Calu3 (cell line): ENCODE measurements at regions not wholly inside any gene's neighbourhood (a gene's known extent, or its start where the extent isn't known, plus 50 kb on each side); places are given as distances from the start of the nearest gene placed in this dataset.

Source experiments
- BruUV-seq: library from RNA; stranded (reverse); fragments of 400-500 nt; replicated peaks from 2 replicates; lab custom pipeline; 2021; lab: Mats Ljungman, UMichigan
- CTCF ChIA-PET: fragments of 300-600 bp; sonication (Branson Sonifier 250); formaldehyde crosslinking; loops from one replicate; lab custom pipeline; 2022; ENCODE audit warnings: antibody characterized with exemption; lab: Charles Lee
- DNase-seq: peaks from one replicate; pipeline ENCODE4 v3.0.0; 2022
- H3K27ac Mint-ChIP-seq: one replicate; pipeline ENCODE4 v1.8.0; 2022; ENCODE audit warnings: mixed read lengths; ENCODE audit not compliant: unreplicated experiment
- H3K27me3 Mint-ChIP-seq: one replicate; pipeline ENCODE4 v1.8.0; 2022; ENCODE audit warnings: mixed read lengths; ENCODE audit not compliant: unreplicated experiment
- H3K36me3 Mint-ChIP-seq: one replicate; pipeline ENCODE4 v1.8.0; 2022; ENCODE audit warnings: mild to moderate bottlenecking, moderate library complexity, mixed read lengths; ENCODE audit not compliant: insufficient read depth, unreplicated experiment
- H3K4me1 Mint-ChIP-seq: one replicate; pipeline ENCODE4 v1.8.0; 2022; ENCODE audit warnings: mild to moderate bottlenecking, low read depth, mixed read lengths; ENCODE audit not compliant: unreplicated experiment
- H3K4me3 Mint-ChIP-seq: one replicate; pipeline ENCODE4 v1.8.0; 2022; ENCODE audit warnings: mild to moderate bottlenecking, low read depth, moderate library complexity, mixed read lengths; ENCODE audit not compliant: unreplicated experiment
- H3K9me3 Mint-ChIP-seq: one replicate; pipeline ENCODE4 v1.8.0; 2022; ENCODE audit warnings: low read depth, mixed read lengths; ENCODE audit not compliant: unreplicated experiment
- intact Hi-C: fragments of 100-400 bp; cut with micrococcal nuclease; formaldehyde crosslinking; loops from one replicate; pipeline ENCODE4 v1.10.0; 2022; ENCODE audit not compliant: unreplicated experiment
- TF ChIP-seq, protein P1 (sequence below): fragments of 200-600 bp; IDR thresholded peaks from one replicate; pipeline ENCODE4 v1.8.0; 2022; ENCODE audit warnings: antibody characterized with exemption; ENCODE audit not compliant: unreplicated experiment

DNA sequence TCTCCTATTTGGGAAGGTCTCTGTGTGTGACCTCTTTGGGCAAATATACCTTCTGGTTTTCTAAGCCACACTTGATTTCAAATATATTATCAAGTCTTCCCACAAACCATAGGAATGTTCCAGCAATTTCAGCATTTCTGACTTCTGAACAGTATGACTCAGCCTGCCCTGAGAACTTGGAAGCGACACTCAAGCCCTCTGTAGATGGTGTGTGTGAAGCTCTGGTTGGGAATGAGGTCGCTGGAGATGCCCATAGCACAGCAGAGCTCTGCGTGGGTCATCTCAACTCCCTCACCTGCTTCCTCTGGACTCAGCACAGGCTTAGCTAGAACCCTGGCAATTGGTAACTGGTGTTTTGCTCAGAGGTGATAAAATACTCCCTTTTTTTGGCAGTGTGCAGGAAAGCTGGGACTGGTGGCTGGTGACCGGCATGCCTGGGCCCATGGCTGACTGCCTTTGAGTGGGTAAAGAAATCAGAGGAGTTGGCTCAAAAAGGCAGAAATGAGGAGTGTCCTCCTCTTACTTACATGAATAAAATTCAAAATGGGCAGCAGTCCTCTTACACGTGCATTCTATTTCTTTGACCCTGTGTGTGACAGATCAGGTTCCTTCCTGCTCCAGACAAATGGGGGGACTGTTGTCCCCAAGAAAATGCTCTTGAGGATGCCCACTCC is 87.5 kb upstream of the NRP1 start:
- Mint-ChIP-seq H3K27me3 (no peaks in the 10 kb centered on the region), H3K9me3 (no peaks in the 10 kb centered on the region), H3K4me1 (peaks cover 9% of the 10 kb centered on the region), H3K36me3 (no peaks in the 10 kb centered on the region), H3K27ac (no peak overlapping the region), H3K4me3 (no peak overlapping the region)
- no peak for DNase-seq
- CTCF ChIA-PET, result no interaction called here
- intact Hi-C loops, result no loop called here
- no TSS peak for BruUV-seq
- TF ChIP-seq, protein P1, sequence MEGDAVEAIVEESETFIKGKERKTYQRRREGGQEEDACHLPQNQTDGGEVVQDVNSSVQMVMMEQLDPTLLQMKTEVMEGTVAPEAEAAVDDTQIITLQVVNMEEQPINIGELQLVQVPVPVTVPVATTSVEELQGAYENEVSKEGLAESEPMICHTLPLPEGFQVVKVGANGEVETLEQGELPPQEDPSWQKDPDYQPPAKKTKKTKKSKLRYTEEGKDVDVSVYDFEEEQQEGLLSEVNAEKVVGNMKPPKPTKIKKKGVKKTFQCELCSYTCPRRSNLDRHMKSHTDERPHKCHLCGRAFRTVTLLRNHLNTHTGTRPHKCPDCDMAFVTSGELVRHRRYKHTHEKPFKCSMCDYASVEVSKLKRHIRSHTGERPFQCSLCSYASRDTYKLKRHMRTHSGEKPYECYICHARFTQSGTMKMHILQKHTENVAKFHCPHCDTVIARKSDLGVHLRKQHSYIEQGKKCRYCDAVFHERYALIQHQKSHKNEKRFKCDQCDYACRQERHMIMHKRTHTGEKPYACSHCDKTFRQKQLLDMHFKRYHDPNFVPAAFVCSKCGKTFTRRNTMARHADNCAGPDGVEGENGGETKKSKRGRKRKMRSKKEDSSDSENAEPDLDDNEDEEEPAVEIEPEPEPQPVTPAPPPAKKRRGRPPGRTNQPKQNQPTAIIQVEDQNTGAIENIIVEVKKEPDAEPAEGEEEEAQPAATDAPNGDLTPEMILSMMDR, result no peak

DNA sequence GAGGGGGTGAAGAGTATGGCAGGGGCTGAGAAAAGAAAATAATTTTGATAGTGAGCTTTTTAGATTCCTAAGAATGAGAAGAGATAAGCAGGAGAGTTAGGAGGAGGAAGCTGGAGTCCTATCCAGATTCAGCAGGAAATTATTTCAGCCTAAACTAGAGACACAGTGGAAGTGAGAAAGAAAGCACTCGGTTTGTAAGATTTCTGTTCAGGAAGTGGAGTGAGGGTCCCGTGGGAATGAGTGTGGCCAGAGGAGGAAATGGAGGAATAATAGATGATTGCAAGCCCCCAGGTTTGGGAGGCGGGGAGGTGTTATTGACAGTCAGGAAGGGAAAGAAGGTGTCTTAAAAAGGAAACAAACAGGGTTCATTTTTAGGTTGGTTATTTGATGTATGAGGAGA is 84.8 kb upstream of the NRP1 start:
- no peak overlapping the region for H3K27ac Mint-ChIP-seq
- no peaks in the 10 kb centered on the region for H3K9me3 Mint-ChIP-seq
- H3K36me3 Mint-ChIP-seq, result no peaks in the 10 kb centered on the region
- intact Hi-C loops, result no loop called here
- TF ChIP-seq, protein P1, result no peak
- BruUV-seq, result no TSS peak
- DNase-seq, result no peak
- H3K4me3 Mint-ChIP-seq, result no peak overlapping the region
- CTCF ChIA-PET, result no interaction called here
- H3K4me1 Mint-ChIP-seq, result peaks cover 9% of the 10 kb centered on the region
- H3K27me3 Mint-ChIP-seq, result no peaks in the 10 kb centered on the region

DNA sequence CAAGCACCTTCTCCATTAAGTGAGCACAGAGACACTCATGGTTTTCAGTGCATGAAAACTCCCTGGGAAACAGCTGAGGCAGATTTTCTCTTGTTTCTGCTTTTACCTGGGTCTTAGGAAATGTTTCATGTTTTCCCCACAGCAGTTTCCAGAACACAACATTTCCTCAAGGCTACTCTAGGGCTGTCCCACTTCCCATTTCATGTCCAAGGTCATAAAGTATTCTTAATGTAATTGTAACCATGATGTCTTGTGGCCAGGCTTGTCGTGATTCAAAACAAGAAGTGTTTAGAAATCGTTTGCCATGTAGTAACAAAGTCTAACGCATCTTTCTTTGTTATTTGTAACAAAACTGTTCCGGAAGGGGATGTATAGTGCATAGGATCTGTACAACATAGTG is 83.8 kb upstream of the NRP1 start:
- no peaks in the 10 kb centered on the region for H3K36me3 Mint-ChIP-seq
- CTCF ChIA-PET, result no interaction called here
- DNase-seq, result no peak
- no peaks in the 10 kb centered on the region for H3K27me3 Mint-ChIP-seq
- TF ChIP-seq, protein P1, result no peak
- H3K4me3 Mint-ChIP-seq, result no peak overlapping the region
- intact Hi-C loops, result no loop called here
- peaks cover 10% of the 10 kb centered on the region for H3K4me1 Mint-ChIP-seq
- BruUV-seq, result no TSS peak
- H3K9me3 Mint-ChIP-seq, result no peaks in the 10 kb centered on the region
- H3K27ac Mint-ChIP-seq, result no peak overlapping the region

DNA sequence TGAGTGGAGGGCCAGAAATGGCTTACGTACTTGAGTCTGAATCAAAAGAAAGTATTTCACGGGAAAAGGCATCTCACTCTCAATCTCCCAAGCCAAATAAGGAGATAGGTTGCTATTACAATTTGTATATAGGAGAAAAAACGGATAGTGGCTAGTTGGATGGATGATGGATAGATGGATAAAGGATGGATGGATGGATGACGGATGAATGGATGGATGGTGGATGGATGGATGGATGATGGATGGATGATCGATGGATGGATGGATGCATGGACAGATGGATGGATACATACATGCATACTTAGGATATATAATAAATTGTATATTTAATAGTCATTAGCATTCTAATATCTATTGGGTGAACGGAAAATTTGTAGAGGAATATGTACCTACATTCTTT is 82.2 kb upstream of the NRP1 start:
- no peaks in the 10 kb centered on the region for H3K27me3 Mint-ChIP-seq
- H3K4me3 Mint-ChIP-seq, result no peak overlapping the region
- TF ChIP-seq, protein P1, result no peak
- no peaks in the 10 kb centered on the region for H3K36me3 Mint-ChIP-seq
- no peak overlapping the region for H3K27ac Mint-ChIP-seq
- DNase-seq, result no peak
- intact Hi-C loops, result no loop called here
- H3K9me3 Mint-ChIP-seq, result no peaks in the 10 kb centered on the region
- peaks cover 24% of the 10 kb centered on the region for H3K4me1 Mint-ChIP-seq
- CTCF ChIA-PET, result no interaction called here
- no TSS peak for BruUV-seq
